GM19351 (cell line): ENCODE measurements at regions not wholly inside any gene's neighbourhood (a gene's known extent, or its start where the extent isn't known, plus 50 kb on each side); places are given as distances from the start of the nearest gene placed in this dataset.
A peak's percentile ranks its signal among the peaks of the same experiment; 100 is the strongest.

Source experiments
- ATAC-seq: cut with Tn5 transposase; IDR thresholded peaks from one replicate; pipeline ENCODE4 v1.9.1; 2021; ENCODE audit warnings: mild to moderate bottlenecking, moderate library complexity; ENCODE audit not compliant: unreplicated experiment

GRCh38 chr6:105511639-105512038 is 108.8 kb upstream of the PREP start:
- ATAC-seq: peak; percentile 45

DNA sequence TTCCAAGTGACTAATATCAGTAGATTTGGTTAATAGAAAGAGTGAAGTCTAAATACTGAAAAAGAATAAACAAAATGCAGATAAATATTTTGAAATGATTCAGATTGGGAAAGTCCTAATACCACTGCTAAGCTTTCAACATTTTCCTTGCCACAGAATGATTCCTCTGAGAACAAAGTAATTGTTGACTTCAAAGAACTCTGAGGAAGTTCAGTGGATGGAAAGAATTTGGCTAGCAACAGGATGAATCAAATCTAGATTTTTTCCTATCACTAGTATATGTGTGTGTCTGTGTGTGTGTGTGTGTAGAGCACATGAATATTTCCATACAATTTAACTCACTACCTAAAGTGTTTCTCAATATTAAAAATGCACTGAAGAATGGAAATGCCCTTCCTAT is 107.9 kb upstream of the PREP start:
- ATAC-seq: no peak

DNA sequence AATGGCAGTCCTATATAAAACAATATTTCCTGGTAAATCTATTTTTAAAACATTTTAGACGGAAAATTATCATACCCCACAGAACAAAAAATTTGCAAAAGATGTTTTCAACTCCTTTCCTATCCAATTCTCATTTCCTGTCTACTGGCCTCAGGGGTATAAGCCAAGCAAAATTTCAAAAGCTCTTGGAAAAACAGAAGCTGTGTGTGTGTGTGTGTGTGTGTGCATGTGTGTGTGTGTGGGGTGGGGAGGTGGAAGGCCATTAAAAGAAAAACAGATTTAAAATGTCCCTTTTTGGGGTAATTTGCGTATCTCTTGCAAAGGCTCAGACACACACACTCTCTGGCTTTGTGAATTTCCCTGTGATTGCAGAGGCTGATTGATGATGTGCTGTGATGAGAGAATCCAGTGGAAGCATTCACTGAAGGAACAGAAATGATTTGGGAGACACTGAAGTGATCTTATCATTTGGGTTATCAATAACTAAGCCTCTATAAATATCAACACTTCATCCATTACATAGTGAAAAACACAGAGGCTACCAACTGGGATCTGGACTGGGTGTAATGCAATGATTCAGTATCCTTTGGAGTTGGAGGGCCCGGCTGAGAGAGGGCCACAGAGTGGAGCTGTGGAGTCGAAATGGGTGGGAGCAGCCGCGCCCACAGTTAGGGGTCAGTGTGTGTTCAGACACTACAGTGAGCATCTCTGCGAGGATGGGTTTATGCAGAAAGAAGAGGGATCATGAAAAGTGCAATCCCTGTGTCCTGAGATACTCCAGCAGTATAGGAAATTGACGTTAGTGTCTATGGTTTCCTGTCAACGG is 106.8 kb upstream of the PREP start:
- no peak for ATAC-seq

- no peak for ATAC-seq
These were observed 104.9 kb upstream of the PREP start for GRCh38 chr6:105507811-105508210.

DNA sequence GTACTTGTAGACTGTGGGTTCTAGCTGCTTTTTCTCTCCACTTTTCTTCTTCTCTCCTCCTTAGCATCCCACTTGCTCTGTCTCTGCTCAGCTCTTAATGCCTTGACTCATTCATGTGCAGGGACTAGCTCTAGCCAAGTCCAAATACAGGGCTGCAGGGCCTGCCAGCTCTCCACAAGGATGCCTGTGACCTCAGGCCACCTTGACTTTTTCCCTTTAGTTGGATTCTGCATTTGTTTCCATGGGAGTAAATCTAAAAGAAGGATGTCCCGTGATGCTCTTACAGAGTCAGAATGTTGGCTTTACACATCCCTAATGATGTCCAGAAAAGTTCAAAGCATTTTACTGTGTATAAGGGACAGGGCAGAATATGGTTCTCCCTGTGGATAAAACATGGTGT is 101.8 kb upstream of the PREP start:
- no peak for ATAC-seq

DNA sequence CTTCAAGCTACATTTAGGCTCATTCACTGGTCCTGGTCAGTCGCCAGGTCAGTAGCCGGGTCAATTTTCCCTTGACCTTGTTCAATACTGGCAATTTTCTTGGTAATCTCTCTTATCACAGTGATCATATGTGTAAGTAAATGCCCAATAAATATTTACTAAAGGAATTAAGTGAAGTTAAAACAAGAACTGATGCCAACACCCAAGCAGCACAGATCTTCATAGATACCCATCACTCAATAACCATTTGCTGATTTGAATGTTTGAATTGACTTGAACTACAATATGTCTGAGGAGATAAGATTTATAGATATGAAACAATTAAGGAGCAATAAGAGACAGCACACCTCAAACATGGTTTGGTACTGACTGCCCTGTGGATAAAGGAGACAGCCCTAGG is 100.8 kb upstream of the PREP start:
- no peak for ATAC-seq

GRCh38 chr6:105501826-105502344 is 99.0 kb upstream of the PREP start:
- no peak for ATAC-seq

GRCh38 chr6:105501246-105501645 is 98.4 kb upstream of the PREP start:
- ATAC-seq: no peak

DNA sequence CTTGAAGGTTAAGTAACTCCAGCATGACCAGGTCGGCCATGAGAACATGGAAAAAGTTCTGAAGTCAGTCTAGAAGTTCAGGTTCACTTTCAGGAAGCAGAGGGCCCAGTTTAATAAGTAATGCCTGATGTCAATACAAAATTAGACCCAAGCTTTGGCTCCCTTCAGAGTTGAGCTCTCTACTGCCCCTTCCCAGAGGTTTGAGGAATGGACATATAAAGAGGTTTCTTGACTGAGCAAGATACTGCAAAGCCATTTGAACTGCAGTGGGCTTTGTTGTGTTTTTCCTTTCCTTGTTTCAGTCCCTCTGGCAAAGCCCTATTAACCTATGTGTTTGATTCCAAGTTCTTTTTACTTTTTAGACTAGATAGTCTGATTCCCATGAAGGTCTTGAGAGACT is 97.8 kb upstream of the PREP start:
- no peak for ATAC-seq

- no peak for ATAC-seq
These were observed 97.0 kb upstream of the PREP start for GRCh38 chr6:105499931-105500330.

GRCh38 chr6:105499136-105499870 is 96.4 kb upstream of the PREP start:
- ATAC-seq: no peak

DNA sequence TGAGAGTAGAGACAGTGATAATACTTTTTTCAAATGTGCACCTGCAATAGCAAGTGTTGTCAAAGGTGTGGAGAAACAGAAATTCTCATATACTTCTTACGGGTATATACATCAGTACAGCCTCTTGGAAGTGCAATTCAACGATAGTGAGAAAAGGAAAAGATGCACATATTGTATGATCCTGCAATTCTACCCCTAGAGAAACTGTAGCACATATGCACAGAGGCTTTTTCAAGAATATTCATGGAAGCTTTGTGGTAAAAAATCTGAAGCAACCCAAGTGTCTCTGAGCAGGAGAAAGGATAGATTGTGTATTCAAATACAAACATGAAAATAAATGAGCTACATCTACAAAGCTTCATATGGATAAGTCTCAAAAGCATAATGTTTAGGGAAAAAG is 94.7 kb upstream of the PREP start:
- ATAC-seq: no peak

DNA sequence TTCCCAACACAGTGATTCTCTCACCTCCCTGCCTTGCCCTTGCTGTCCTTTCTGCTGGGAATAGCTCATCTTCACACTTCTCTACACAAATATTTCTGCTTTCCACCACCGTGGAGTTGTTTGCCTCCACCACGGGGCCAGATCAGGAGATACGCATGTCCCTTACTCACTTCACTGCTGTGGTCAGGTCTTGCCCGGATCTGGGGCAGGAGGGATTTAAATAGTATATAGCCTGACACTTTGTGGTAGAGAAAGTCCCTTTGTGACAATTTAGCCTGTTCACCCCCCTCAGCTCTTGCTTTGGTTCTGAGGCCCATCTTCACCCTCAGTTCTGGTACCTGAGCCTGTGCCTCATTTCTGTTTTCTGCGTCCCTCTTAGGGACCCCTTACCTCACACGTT is 92.6 kb upstream of the PREP start:
- peak; percentile 75 for ATAC-seq

GRCh38 chr6:105494688-105495087 is 91.8 kb upstream of the PREP start:
- ATAC-seq: no peak

DNA sequence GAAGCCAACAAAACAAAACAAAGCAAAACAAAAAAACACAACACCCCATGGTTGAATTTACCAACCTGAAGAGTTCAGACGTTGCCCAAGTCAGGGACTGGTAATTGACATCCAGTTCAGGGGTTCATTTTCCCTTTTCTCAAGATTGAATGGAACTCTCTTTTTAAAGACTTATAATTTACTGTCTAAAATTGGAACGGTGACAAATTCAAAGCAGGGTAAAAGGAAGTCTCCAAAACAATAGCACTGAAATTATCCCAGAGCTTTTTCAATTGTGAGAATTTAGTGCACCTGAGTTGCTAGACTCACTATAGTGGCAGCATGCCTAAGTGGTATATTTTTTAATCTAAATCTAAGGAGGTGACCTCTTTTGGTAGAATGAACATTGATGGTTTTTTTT is 90.9 kb upstream of the PREP start:
- no peak for ATAC-seq

GRCh38 chr6:105492706-105493673 is 90.1 kb upstream of the PREP start:
- ATAC-seq: peak; percentile 65

GRCh38 chr6:105489216-105489530 is 86.3 kb upstream of the PREP start:
- no peak for ATAC-seq

DNA sequence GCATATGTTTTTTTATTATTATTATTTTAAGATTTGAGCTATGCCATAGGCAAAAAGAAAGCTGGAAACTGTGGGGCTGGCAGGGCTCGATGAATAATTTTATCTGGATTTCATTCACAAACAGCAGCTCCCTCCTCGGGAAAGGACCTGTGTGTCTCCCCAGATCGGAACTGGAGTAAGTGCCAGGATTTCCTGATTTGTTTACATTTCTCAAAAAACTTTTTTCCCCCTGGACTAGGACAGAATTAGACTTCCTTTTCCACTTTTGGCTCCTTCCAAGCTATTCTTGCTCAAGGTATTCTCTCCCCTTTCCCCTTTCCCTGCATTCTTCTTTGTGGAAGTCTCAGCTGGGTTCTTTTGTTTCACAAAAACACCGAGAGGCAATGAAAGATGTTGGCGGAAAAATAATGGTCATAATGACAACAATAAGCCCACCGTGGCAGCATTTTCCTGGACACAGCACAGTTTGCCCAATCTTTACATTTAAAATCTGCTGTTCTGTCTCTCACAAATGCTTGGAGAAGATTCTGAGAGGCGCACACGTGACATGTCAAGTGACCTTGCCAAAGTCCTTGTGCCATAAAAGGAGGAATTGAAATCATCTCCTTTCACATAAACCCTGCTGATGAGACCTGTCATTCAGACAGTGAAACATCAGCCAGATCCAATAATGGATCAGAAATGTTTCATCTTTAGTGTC is 85.8 kb upstream of the PREP start:
- ATAC-seq: no peak

DNA sequence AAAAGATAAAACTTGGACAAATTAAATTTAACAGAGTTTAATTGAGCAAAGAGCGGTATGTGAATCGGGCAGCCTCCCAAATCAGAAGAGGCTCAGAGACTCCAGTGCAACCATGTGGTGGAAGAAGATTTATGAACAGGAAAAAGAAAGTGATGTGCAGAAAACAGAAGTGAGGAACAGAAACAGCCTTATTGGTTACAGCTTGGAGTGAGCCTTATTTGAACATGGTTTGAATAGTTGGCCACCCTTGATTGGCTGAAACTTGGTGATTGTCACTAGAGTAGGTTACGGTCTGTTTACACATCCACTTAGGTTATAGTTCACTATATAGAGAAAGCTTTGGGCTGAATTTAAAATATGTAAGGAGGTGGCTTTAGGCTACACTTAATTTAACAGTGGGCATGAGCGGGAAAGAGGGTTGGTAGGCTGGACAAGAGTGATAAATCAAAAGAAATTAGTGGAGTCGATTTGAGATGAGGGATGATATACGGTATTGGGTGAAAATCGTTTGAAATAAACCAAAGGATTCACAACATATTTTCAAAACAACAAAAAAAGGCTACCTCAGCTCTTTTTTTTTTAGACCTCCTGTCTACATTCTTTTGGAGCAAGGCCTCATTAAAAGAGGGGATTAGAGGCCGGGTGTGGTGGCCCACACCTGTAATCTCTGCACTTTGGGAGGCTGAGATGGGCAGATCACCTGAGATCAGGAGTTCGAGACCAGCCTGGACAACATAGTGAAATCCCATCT is 84.3 kb upstream of the PREP start:
- ATAC-seq: no peak

GRCh38 chr6:105485456-105485855 is 82.6 kb upstream of the PREP start:
- peak; percentile 61 for ATAC-seq
